Lower leg skin (tissue), 4 donors: ENCODE measurements at regions not wholly inside any gene's neighbourhood (a gene's known extent, or its start where the extent isn't known, plus 50 kb on each side); places are given as distances from the start of the nearest gene placed in this dataset.

Source experiments
- DNase-seq, 2 donors: peaks; one replicate each; pipeline ENCODE4 v3.0.0-alpha.2; 2019; ENCODE audit warnings: low spot score in 2 of 2
- H3K4me3 ChIP-seq: fragments of 200-600 bp; sonication (generic); 2 replicates; pipeline ENCODE4 v1.5.1; 2017; ENCODE audit warnings: mild to moderate bottlenecking, low read depth; ENCODE audit not compliant: poor library complexity, severe bottlenecking
- POLR2A ChIP-seq, 2 donors: fragments of 450-650 bp; IDR thresholded peaks; one replicate each; pipeline ENCODE4 v1.6.1; 2016 to 2017; ENCODE audit warnings: antibody characterized with exemption in 2 of 2, mild to moderate bottlenecking in 1 of 2, moderate library complexity in 1 of 2
- WGBS, 2 donors: methylation state at CpG; one replicate each; pipeline ENCODE4 v1.1.5; 2018; 5-methylcytosine and 5-hydroxymethylcytosine counted together
- intact Hi-C: fragments of 100-400 bp; cut with DNase I; formaldehyde crosslinking; loops from one replicate; pipeline ENCODE4 v1.15.0; 2023; ENCODE audit warnings: low total_unique reads
- TF ChIP-seq, protein P1 (sequence below), 3 donors: fragments of 450-650 bp; IDR thresholded peaks; one replicate each; pipeline ENCODE4 v1.5.1; 2016; ENCODE audit warnings: antibody characterized with exemption in 3 of 3, mild to moderate bottlenecking in 3 of 3, moderate library complexity in 2 of 3

DNA sequence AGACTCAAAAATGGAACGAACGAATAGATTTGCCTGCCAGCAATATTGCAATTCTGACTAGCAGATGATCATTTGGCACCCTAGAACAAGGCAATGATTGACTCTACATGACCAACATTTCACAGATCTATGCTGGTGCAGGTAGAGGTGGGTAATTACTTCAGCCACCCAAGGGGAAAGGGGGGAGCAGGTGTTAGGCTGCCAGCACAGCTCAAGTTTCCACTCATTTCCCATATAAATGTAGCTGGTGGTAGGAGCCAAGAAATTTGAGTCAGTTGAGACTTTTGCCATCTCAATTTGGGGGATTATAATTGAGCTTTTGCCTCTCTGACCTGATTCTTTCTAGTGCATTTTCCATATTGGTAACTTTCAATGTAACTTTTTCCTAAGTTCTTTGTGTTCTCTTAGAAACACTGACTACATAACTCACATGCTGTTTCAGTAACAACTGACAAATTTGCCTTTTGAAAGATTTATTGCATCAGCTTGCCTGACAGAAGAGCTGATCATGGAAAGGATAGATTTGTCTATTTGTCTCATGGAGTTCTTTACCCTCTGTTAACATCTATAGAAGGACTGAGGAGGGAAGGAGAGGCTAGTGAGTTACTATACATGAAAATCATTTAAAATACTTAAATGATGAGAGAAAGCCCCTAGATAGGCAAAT lies 902.5 kb downstream of the ZPLD1 start:
- no peak for TF ChIP-seq POLR2A (IDR thresholded peaks at IDR 0.05)
- TF ChIP-seq, protein P1, sequence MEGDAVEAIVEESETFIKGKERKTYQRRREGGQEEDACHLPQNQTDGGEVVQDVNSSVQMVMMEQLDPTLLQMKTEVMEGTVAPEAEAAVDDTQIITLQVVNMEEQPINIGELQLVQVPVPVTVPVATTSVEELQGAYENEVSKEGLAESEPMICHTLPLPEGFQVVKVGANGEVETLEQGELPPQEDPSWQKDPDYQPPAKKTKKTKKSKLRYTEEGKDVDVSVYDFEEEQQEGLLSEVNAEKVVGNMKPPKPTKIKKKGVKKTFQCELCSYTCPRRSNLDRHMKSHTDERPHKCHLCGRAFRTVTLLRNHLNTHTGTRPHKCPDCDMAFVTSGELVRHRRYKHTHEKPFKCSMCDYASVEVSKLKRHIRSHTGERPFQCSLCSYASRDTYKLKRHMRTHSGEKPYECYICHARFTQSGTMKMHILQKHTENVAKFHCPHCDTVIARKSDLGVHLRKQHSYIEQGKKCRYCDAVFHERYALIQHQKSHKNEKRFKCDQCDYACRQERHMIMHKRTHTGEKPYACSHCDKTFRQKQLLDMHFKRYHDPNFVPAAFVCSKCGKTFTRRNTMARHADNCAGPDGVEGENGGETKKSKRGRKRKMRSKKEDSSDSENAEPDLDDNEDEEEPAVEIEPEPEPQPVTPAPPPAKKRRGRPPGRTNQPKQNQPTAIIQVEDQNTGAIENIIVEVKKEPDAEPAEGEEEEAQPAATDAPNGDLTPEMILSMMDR (IDR thresholded peaks at IDR 0.05) = no peak
- intact Hi-C loops = no loop called here
- 42 to 52% methylated on average over 2 of the region's 2 CpGs for WGBS, 2 donors
- no peak overlapping the region for H3K4me3 ChIP-seq
- DNase-seq = no peak

DNA sequence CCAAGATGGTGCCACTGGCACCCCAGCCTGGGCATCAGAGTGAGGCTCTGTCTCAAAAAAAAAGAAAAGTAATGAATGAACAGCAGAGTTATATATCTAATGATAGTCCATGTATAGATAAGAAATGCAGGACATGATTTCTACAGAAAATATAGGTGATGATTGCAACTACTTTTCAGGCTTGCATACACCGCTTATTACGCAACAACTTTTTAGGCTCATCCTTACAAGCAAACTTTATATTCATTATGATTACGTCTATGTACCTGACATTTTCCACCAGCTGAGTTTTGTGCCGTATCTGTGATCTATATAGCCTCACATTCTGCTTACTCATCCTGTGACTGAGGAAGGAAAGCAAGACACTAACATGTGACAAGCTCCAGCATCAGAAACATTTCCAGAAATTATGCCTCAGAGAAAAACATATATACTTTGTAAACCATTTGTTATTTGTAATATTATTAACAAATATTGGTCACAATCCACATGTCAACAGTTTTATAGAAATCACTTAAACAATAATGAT lies 906.3 kb downstream of the ZPLD1 start:
- TF ChIP-seq POLR2A (IDR thresholded peaks at IDR 0.05) = no peak
- TF ChIP-seq, protein P1 (IDR thresholded peaks at IDR 0.05) = no peak
- intact Hi-C loops = no loop called here
- H3K4me3 ChIP-seq = no peak overlapping the region
- 85 to 88% methylated on average over 4 of the region's 4 CpGs for WGBS, 2 donors
- no peak for DNase-seq

DNA sequence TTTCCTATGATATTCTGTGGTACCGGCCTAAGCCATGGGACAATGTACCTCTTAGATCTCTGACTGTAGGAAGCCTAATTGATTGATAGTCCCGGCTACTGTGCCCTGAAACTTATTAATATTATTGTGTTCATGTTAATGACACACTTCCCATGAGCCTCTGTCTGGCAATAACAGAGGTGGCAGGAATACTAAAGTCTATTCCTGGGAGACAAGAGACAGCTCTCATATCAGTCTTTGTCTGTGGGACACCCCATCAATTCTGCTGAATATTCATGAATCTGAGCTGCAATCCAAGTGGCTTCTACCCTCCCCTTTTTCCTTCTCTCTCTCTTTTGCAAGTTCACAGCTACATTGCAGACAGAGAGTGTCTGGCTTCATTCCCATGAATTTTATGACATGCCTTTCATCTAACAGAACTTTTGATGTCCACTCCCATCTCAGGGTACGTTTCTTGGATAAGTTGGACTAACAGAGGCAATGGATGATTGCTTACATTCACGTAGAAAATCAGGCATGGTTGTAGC lies 907.5 kb downstream of the ZPLD1 start:
- no peak overlapping the region for H3K4me3 ChIP-seq
- DNase-seq = no peak
- TF ChIP-seq, protein P1 (IDR thresholded peaks at IDR 0.05) = no peak
- no peak for TF ChIP-seq POLR2A (IDR thresholded peaks at IDR 0.05)
- intact Hi-C loops = no loop called here
- WGBS, 2 donors = 58 to 61% methylated on average over 4 of the region's 4 CpGs

DNA sequence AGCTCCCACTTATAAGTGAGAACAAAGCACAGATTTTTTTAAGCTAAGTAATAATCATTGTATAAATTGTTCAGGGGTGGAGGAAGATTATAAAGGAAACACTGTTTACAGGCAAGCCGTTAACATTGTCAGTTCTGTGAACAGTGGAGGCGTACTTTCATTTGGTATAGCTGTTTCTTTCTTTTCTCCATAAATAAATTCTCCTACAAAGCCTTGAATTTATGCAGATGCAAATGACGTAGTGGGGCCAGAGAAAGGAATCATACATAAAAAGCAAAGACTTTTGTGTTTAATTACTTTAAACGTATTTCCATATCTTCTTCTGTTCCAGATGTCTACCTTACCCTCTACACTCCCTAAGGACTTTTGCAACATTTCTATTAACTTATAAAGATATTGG lies 914.9 kb downstream of the ZPLD1 start:
- intact Hi-C loops = no loop called here
- TF ChIP-seq, protein P1 (IDR thresholded peaks at IDR 0.05) = no peak
- no peak for TF ChIP-seq POLR2A (IDR thresholded peaks at IDR 0.05)
- DNase-seq = no peak
- 73 to 87% methylated on average over 4 of the region's 4 CpGs for WGBS, 2 donors
- no peak overlapping the region for H3K4me3 ChIP-seq

DNA sequence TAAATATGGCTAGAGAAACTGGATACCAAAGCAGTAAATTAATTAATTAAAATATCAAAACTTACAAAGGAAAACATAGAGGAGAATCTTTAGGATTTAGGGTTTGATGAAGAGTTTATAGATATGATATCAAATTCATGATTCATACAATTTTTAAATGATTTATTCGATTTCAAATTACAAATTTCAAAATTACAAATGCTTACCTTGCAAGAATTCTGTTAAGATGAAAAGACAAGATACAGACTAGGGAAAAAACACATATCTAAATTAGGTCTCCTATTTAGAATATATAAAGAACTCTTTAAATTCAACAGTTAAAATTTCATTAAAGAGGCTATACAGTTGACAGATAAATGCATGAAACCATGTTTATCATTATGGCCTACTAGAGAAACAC lies 930.7 kb downstream of the ZPLD1 start:
- intact Hi-C loops = no loop called here
- 72 to 74% methylated on average over 1 of the region's 1 CpG for WGBS, 2 donors
- TF ChIP-seq POLR2A (IDR thresholded peaks at IDR 0.05) = no peak
- TF ChIP-seq, protein P1 (IDR thresholded peaks at IDR 0.05) = no peak

More for the DNA sequence above, 930.7 kb downstream of the ZPLD1 start:
- DNase-seq = no peak
- no peak overlapping the region for H3K4me3 ChIP-seq
